ENCODE measurements at regions not wholly inside any gene's neighbourhood (a gene's known extent, or its start where the extent isn't known, plus 50 kb on each side); places are given as distances from the start of the nearest gene placed in this dataset.
"Not testable (repeated sequence)": the region's sequence is repeated elsewhere in the genome, so short reads cannot be mapped to it uniquely, and the experiment has no call there.

DNA sequence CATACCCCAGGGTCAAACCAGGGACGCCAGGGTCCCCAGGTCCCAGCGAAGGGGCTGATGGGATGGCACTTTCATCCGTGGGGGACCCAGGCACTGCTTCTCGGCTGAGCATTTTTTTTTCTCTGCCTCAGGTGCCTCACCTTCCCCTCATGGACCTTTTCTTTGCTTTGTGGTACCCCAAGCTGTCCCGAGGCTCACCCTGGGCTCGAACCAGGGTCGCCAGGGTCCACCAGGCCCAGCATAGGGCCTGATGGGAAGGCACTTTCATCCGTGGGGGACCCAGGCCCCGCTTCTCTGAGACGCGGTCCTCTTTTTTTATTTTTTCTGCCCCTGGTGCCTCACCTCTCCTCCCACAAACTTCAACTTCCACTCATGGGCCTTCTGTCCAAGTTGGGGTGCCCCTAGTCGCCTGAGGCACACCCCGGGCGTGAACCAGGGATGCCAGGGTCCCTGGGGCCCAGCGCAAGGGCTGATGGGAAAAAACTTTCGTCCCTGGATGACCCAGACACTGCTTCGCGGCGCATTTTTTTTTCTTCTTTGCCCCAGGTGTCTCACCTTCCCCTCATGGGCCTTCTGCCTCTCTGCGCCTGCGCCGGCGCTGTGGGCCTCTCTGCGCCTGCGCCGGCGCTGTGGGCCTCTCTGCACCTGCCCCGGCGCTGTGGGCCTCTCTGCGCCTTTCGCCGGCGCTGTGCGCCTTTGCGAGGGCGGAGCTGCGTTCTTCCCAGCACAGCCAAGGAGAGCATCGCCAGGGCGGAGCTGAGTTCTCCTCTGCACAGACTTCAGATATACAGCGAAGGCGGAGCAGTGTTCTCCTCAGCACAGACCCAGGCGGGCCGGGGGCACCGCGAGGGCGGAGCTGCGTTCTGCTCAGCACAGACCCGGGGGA is 533.3 kb downstream of the CWH43 start:
- H3K27me3 ChIP-seq (ENCODE audit: insufficient read depth, low read length); H3K4me1 ChIP-seq (ENCODE audit: insufficient read depth, low read length): not testable (repeated sequence)

DNA sequence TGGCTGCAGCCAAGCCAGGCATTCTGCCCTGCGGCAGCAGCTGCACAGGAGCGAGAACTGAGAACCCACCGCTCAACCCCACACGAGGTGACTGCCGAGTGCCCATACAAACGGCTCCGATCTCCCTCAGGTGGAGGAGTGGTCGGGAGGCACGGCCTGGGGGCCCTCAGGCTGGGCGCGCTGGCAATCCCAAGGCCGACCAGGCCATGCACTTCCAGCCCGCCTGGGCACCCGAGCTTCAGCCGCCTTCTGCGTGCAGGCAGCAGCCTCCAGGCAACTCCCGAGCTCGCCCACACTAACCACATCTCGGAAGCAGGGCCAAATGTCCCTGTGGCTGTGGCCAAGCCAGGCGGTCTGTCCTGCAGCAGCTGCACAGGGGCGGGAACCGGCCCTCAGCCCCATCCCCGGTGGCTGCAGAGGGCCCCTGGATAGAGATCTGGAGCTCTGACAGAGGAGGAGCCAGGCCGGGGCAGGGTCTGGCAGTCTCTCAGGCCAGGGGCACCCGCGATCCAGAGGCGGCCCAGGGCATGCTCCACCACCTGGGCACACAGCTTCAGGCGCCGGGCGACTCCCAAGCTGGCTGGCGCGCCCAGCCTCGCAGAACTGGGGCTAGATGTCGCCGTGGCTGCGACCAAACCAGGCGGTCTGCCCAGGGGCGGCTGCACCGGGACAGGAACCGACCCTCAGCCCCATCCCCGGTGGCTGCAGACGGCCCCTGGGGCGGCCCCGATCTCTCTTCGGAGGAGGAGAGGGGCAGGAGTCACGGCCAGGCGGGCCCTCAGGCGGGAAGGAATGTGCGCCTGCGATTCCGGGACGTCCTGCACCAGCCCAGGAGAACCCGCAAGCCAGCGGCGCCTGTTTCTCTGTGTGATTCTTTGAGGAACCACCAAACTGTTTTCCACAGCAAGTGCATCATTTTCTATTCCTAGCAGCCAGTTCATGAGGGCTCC is 538.0 kb downstream of the CWH43 start:
- H3K4me1 ChIP-seq (ENCODE audit: insufficient read depth, low read length); H3K36me3 ChIP-seq (ENCODE audit: insufficient read depth, low read length); H3K27me3 ChIP-seq (ENCODE audit: insufficient read depth, low read length); H3K9me3 ChIP-seq (ENCODE audit: insufficient read depth, low read depth, low read length); H3K27ac ChIP-seq (ENCODE audit: low read depth, low read length); H3K4me3 ChIP-seq (ENCODE audit: low read length); H3K9ac ChIP-seq (ENCODE audit: low read depth, low read length): not testable (repeated sequence)
- 86% methylated on average over 40 of the region's 55 CpGs for WGBS

More for the DNA sequence above, 533.3 kb downstream of the CWH43 start:
- not testable (repeated sequence) for H3K9ac ChIP-seq (ENCODE audit: low read depth, low read length); H3K27ac ChIP-seq (ENCODE audit: low read depth, low read length); H3K4me3 ChIP-seq (ENCODE audit: low read length); H3K36me3 ChIP-seq (ENCODE audit: insufficient read depth, low read length)
- H3K9me3 ChIP-seq (ENCODE audit: insufficient read depth, low read depth, low read length), result peaks cover 21% of the 10 kb centered on the region
- 86% methylated on average over 29 of the region's 48 CpGs for WGBS

DNA sequence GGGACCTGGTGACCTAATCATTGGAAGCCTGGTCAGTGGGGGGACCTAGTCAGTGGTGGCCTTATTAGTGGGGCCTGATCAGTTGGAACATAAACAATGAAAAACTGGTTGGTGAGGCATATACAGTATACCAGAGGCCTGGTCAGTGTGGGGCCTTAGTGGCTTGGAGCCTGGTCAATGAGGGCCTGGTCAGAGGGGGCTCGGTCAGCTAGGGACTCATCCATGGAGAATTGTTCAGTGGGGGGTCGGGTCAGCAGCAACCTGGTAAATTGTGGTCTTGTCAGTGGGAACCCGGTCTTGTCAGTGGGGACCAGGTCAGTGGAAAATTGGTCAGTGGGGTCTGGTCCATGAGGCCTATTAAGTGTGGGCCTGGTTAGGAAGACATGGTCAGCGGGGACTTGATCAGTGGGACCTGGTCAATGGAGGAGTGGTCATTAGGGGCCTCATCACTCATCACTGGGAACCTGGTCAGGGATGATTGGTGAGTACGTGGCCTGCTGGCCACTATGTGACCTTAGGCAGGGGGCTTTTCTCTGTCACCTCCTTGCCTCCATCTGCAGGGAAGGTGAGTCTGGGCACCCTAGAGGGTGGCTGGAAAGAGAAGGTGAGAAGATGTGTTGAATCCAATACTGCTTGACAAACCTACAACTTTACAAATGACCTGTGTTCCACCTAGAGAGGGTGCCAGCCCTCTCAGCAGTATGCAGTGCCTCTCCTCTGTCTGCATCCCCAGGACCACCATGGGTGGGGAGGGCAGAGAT is 573.0 kb downstream of the CWH43 start:
- H3K36me3 ChIP-seq (ENCODE audit: insufficient read depth, low read length); H3K27me3 ChIP-seq (ENCODE audit: insufficient read depth, low read length); H3K4me3 ChIP-seq (ENCODE audit: low read length); H3K27ac ChIP-seq (ENCODE audit: low read depth, low read length); H3K4me1 ChIP-seq (ENCODE audit: insufficient read depth, low read length); H3K9ac ChIP-seq (ENCODE audit: low read depth, low read length): not testable (repeated sequence)
- H3K9me3 ChIP-seq (ENCODE audit: insufficient read depth, low read depth, low read length), result peaks cover 20% of the 10 kb centered on the region
- 74% methylated on average over 2 of the region's 5 CpGs for WGBS

DNA sequence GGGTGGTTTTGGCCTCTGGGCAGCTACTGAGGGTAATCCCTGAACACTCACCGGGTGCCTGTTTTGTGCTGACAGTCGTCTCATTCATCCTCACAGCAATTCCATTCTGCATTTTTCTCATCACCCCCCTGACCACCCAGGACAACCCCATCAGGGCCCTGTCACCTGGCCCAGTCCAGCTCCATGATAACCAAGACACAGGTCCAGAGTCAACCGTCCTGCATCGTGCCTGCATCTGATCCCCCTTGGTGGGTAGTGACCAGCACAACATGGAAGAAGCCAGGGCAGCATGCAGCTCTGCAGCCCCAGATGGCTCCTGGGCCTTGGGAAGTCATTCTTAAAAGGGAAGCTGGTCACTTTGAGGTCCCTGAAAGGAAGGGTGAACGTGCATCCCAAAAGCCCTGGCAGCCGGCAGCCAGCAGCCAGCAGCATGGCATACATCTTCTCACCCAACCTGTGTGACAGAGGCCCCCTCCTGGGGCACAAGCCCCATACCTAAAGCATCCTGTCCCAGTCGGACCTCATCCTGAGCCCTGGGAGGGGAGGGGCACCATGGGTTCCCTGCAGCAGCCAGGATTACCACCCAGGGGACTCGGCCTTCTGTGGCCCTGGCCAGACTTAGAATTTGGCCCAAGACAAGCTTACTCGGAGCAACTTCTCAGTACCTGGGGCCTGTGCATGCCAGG is 574.2 kb downstream of the CWH43 start:
- H3K27ac ChIP-seq (ENCODE audit: low read depth, low read length); H3K9ac ChIP-seq (ENCODE audit: low read depth, low read length); H3K36me3 ChIP-seq (ENCODE audit: insufficient read depth, low read length); H3K4me3 ChIP-seq (ENCODE audit: low read length); H3K4me1 ChIP-seq (ENCODE audit: insufficient read depth, low read length); H3K27me3 ChIP-seq (ENCODE audit: insufficient read depth, low read length): not testable (repeated sequence)
- 57% methylated on average over 2 of the region's 9 CpGs for WGBS
- peaks cover 13% of the 10 kb centered on the region for H3K9me3 ChIP-seq (ENCODE audit: insufficient read depth, low read depth, low read length)

DNA sequence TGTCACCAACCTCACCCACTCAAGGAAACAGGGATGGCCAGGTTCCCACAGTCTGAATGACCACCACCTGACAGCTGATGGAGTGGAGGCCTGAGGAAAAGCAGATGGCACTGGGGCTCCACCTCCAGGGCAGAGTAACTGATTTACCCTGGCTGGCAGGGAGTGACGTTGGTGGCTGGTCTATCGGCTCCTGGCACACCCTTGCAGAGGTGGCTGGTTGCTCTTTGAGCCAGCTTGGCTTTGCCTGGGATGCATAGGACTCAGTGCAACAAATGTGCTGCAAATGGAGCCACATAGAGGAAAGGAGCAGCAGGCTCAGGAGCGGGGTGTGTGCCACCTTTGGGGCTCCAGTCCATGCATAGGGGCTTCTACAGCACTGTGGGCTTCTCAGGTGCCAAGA is 574.8 kb downstream of the CWH43 start:
- 53% methylated on average over 3 of the region's 3 CpGs for WGBS
- peaks cover 15% of the 10 kb centered on the region for H3K9me3 ChIP-seq (ENCODE audit: insufficient read depth, low read depth, low read length)
- not testable (repeated sequence) for H3K4me1 ChIP-seq (ENCODE audit: insufficient read depth, low read length); H3K9ac ChIP-seq (ENCODE audit: low read depth, low read length); H3K36me3 ChIP-seq (ENCODE audit: insufficient read depth, low read length); H3K4me3 ChIP-seq (ENCODE audit: low read length); H3K27ac ChIP-seq (ENCODE audit: low read depth, low read length); H3K27me3 ChIP-seq (ENCODE audit: insufficient read depth, low read length)

DNA sequence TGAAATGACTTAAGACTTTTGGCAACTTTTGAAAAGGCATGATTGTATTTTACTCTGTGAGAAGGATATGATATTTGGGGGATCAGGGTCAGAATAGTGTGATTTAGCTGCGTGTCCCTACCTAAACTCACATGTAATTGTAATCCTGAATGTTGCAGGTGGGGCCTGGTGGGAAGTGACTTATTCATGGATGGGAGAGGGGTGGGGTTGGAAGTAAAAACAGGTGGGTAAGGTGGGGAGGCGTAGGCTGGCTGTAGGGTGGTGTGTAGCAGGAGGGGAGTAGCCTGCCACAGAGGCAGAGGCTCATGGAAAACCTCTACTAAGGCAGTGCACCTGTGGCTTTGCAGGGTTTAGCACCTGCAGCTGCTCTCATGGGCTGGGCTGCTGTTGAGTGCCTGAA is 584.2 kb downstream of the CWH43 start:
- not testable (repeated sequence) for H3K4me1 ChIP-seq (ENCODE audit: insufficient read depth, low read length); H3K27me3 ChIP-seq (ENCODE audit: insufficient read depth, low read length); H3K27ac ChIP-seq (ENCODE audit: low read depth, low read length); H3K4me3 ChIP-seq (ENCODE audit: low read length); H3K36me3 ChIP-seq (ENCODE audit: insufficient read depth, low read length); H3K9ac ChIP-seq (ENCODE audit: low read depth, low read length)
- H3K9me3 ChIP-seq (ENCODE audit: insufficient read depth, low read depth, low read length), result peaks cover 31% of the 10 kb centered on the region
- WGBS, result 43% methylated on average over 2 of the region's 2 CpGs

DNA sequence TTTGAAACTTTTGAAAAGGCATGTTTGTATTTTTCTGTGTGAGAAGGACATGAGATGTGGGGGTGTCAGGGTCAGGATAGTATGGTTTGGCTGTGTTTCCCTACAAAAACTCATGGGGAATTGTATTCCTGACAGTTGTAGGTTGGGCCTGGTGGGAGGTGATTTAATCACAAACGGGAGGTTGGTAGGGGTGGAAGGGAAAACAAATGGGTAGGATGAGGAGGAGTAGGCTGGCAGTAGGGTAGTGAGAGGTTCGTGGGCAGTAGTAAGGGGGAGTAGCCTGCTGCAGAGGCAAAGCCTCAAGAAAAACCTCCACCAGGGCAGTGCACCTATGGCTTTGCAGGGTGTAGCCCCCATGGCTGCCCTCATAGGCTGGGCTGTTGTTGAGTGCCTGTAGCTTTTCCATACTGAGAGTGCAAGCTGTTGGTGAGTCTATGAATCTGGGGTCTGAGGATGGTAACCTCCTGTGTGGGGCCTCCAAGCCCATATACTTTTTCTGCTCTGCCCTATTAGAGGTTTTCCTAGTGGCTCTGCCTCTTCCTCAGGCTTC is 587.7 kb downstream of the CWH43 start:
- H3K9me3 ChIP-seq (ENCODE audit: insufficient read depth, low read depth, low read length), result peaks cover 38% of the 10 kb centered on the region
- 45% methylated on average over 2 of the region's 2 CpGs for WGBS

DNA sequence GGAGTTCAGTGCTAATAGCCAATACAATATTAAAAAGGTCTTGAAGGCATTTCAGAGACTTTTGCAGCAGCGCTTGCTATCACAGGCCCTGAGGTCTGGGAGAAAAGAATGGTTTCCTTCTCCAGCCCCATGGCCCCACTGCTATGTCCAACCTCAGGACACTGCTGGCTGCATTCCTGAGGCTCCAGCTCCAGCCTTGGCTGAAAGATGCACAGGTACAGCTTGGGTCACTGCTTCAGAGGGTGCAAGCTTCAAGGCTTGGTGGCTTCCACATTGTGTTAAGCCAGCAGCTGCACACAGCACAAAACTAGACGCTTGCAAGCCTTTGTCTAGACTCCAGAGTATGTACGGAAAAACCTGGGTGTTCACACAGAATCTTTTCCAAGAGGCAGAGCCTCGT is 589.2 kb downstream of the CWH43 start:
- H3K36me3 ChIP-seq (ENCODE audit: insufficient read depth, low read length), result not testable (repeated sequence)

More for the DNA sequence above, 587.7 kb downstream of the CWH43 start:
- not testable (repeated sequence) for H3K4me1 ChIP-seq (ENCODE audit: insufficient read depth, low read length); H3K4me3 ChIP-seq (ENCODE audit: low read length); H3K9ac ChIP-seq (ENCODE audit: low read depth, low read length); H3K27me3 ChIP-seq (ENCODE audit: insufficient read depth, low read length); H3K36me3 ChIP-seq (ENCODE audit: insufficient read depth, low read length); H3K27ac ChIP-seq (ENCODE audit: low read depth, low read length)

DNA sequence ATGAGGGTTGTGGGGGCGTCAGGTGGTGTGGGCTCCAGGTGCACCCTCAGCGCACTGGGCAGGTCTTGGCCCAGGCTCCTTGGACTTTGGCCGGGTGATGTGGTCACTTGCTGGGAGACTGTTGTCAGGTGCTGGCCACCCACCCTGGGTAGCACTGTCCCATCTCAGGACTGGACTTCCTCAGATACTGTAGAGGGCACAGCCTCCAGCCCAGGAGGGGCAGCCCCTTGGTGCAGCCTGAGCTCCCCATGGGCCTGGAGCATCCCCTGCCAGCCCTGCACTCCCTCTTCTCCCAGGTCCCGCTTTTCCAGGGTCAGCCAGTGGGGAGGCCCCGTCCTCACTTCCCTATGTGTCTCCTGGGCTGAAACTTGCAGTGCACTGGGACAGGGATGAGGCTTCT is 592.3 kb downstream of the CWH43 start:
- 74% methylated on average over 4 of the region's 5 CpGs for WGBS

More for the DNA sequence above, 589.2 kb downstream of the CWH43 start:
- H3K27me3 ChIP-seq (ENCODE audit: insufficient read depth, low read length); H3K4me1 ChIP-seq (ENCODE audit: insufficient read depth, low read length); H3K9ac ChIP-seq (ENCODE audit: low read depth, low read length); H3K4me3 ChIP-seq (ENCODE audit: low read length); H3K27ac ChIP-seq (ENCODE audit: low read depth, low read length): not testable (repeated sequence)
- 48% methylated on average over 4 of the region's 4 CpGs for WGBS
- H3K9me3 ChIP-seq (ENCODE audit: insufficient read depth, low read depth, low read length), result peaks cover 41% of the 10 kb centered on the region

DNA sequence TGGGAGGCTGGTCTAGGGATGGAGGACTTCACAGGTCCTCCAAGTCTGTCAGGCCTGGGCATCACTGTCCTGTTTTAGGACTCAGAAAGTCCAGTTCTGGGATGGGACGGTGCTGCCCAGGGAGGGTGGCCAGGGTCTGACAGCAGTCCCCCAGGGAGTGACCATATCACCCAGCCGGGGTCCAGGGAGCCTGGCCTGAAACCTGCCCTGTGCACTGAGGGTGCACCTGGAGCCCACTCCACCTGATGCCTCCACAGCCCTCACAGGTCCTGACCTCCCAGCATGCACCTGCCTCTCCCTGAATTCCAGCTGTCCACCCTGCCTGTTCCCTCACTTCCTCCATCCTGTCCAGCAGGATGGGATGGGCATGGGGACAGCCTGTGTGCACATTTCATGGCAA is 592.8 kb downstream of the CWH43 start:
- not testable (repeated sequence) for H3K4me3 ChIP-seq (ENCODE audit: low read length); H3K9ac ChIP-seq (ENCODE audit: low read depth, low read length); H3K36me3 ChIP-seq (ENCODE audit: insufficient read depth, low read length); H3K27ac ChIP-seq (ENCODE audit: low read depth, low read length); H3K27me3 ChIP-seq (ENCODE audit: insufficient read depth, low read length); H3K4me1 ChIP-seq (ENCODE audit: insufficient read depth, low read length)
- H3K9me3 ChIP-seq (ENCODE audit: insufficient read depth, low read depth, low read length), result peaks cover 33% of the 10 kb centered on the region
- WGBS, result 74% methylated on average over 2 of the region's 2 CpGs

More for the DNA sequence above, 592.3 kb downstream of the CWH43 start:
- H3K27me3 ChIP-seq (ENCODE audit: insufficient read depth, low read length); H3K9ac ChIP-seq (ENCODE audit: low read depth, low read length); H3K4me3 ChIP-seq (ENCODE audit: low read length); H3K27ac ChIP-seq (ENCODE audit: low read depth, low read length); H3K4me1 ChIP-seq (ENCODE audit: insufficient read depth, low read length); H3K36me3 ChIP-seq (ENCODE audit: insufficient read depth, low read length): not testable (repeated sequence)
- H3K9me3 ChIP-seq (ENCODE audit: insufficient read depth, low read depth, low read length), result peaks cover 31% of the 10 kb centered on the region
